H1 (cell line): ENCODE measurements at regions not wholly inside any gene's neighbourhood (a gene's known extent, or its start where the extent isn't known, plus 50 kb on each side); places are given as distances from the start of the nearest gene placed in this dataset.

ENCODE experiments used
- CTCF ChIA-PET: fragments of 300-600 bp; sonication (Branson Sonifier 250); formaldehyde crosslinking; loops from one replicate; lab custom pipeline; 2021; ENCODE audit not compliant: partially characterized antibody; lab: Charles Lee
- POLR2A ChIA-PET: fragments of 300-600 bp; sonication (Branson Sonifier 250); formaldehyde crosslinking; loops from one replicate; lab custom pipeline; 2021; ENCODE audit warnings: inconsistent platforms; ENCODE audit not compliant: partially characterized antibody; lab: Charles Lee
- DNase-seq, 2 experiments: peaks; one replicate each; pipeline versions ENCODE4 v3.0.0 to v3.0.0-alpha.2; 2010 to 2022; ENCODE audit warnings: low spot score in 2 of 2, low read depth in 1 of 2, mixed read lengths in 1 of 2
- FAIRE-seq: peaks from 2 replicates; lab custom pipeline; 2011; peaks lifted over from hg19 to GRCh38; lab: Jason Lieb, UNC
- H2AFZ ChIP-seq: 2 replicates; pipeline ENCODE4 v1.8.1; 2012; ENCODE audit warnings: low read length, inconsistent platforms
- H2AK5ac ChIP-seq: 2 replicates; pipeline ENCODE4 v1.6.1; 2013; ENCODE audit warnings: low read depth, low read length
- H2BK120ac ChIP-seq: replicated peaks from 2 replicates; pipeline ENCODE3; 2013; ENCODE audit warnings: low read depth, low read length, inconsistent platforms
- H2BK12ac ChIP-seq: 2 replicates; pipeline ENCODE4 v1.6.1; 2013; ENCODE audit warnings: low read depth, low read length
- H2BK15ac ChIP-seq: 2 replicates; pipeline ENCODE4 v1.6.1; 2013; ENCODE audit warnings: low read length
- H2BK20ac ChIP-seq: 2 replicates; pipeline ENCODE4 v1.6.1; 2013; ENCODE audit warnings: low read length
- H2BK5ac ChIP-seq: 2 replicates; pipeline ENCODE4 v1.6.1; 2013; ENCODE audit warnings: low read depth, low read length
- H3K14ac ChIP-seq: 2 replicates; pipeline ENCODE4 v1.6.1; 2013; ENCODE audit warnings: inconsistent platforms; ENCODE audit not compliant: insufficient read length
- H3K18ac ChIP-seq: 2 replicates; pipeline ENCODE4 v1.6.1; 2013; ENCODE audit warnings: low read length; ENCODE audit errors: extremely low read depth
- H3K23ac ChIP-seq: 2 replicates; pipeline ENCODE4 v1.6.1; 2013; ENCODE audit warnings: inconsistent platforms; ENCODE audit not compliant: insufficient read length
- H3K23me2 ChIP-seq: 2 replicates; pipeline ENCODE4 v1.6.1; 2013; ENCODE audit warnings: low read depth, low read length
- H3K27ac ChIP-seq: 2 replicates; pipeline ENCODE4 v1.6.1; 2011; ENCODE audit warnings: low read depth, low read length, inconsistent platforms
- H3K27me3 ChIP-seq, 4 experiments: replicated peaks in 1 of 4; 1 replicate in 1 of 4; 2 replicates in 3 of 4; pipeline versions ENCODE4 v1.6.1 to v1.8.1; 2011 to 2013; ENCODE audit warnings: low read length in 3 of 4, mild to moderate bottlenecking in 3 of 4, inconsistent platforms in 2 of 4, mixed read lengths in 2 of 4, moderate library complexity in 1 of 4; ENCODE audit not compliant: control insufficient read depth in 3 of 4, insufficient read depth in 3 of 4; ENCODE audit errors: extremely low read depth in 1 of 4
- H3K36me3 ChIP-seq, 4 experiments: 2 replicates each; pipeline versions ENCODE4 v1.6.1 to v1.8.1; 2011 to 2013; ENCODE audit warnings: mild to moderate bottlenecking in 4 of 4, low read length in 3 of 4, moderate library complexity in 2 of 4, control low read depth in 1 of 4, inconsistent platforms in 1 of 4; ENCODE audit not compliant: insufficient read depth in 4 of 4, control insufficient read depth in 2 of 4
- H3K4ac ChIP-seq: replicated peaks from 2 replicates; pipeline ENCODE3; 2013; ENCODE audit warnings: low read length, low read depth, mixed read lengths, inconsistent platforms; ENCODE audit not compliant: insufficient read length
- H3K4me1 ChIP-seq, 4 experiments: replicated peaks in 1 of 4; 1 replicate in 1 of 4; 2 replicates in 3 of 4; pipeline versions ENCODE4 v1.6.1 to v1.8.1; 2011 to 2013; ENCODE audit warnings: low read length in 3 of 4, inconsistent platforms in 2 of 4, mixed read lengths in 1 of 4; ENCODE audit not compliant: insufficient read depth in 4 of 4, control insufficient read depth in 3 of 4
- H3K4me2 ChIP-seq, 2 experiments: 2 replicates each; pipeline versions ENCODE4 v1.6.1 to v1.8.1; 2011 to 2013; ENCODE audit warnings: low read depth in 2 of 2, low read length in 2 of 2, control low read depth in 1 of 2, inconsistent platforms in 1 of 2, mild to moderate bottlenecking in 1 of 2; ENCODE audit not compliant: insufficient read depth in 1 of 2
- H3K4me3 ChIP-seq, 4 experiments: fragments of 200-600, 300-600 bp in 1 of 4; sonication (generic), shearing (Covaris generic), sonication (Bioruptor Twin) in 1 of 4; 2 replicates each; pipeline versions ENCODE4 v1.5.1 to v1.8.1; 2011 to 2016; ENCODE audit warnings: low read length in 4 of 4, low read depth in 3 of 4, control low read depth in 2 of 4, inconsistent platforms in 2 of 4, mild to moderate bottlenecking in 2 of 4, mixed read lengths in 1 of 4, moderate library complexity in 1 of 4; ENCODE audit not compliant: insufficient read depth in 2 of 4; ENCODE audit errors: extremely low read depth in 1 of 4
- H3K56ac ChIP-seq: replicated peaks from 2 replicates; pipeline ENCODE3; 2013; ENCODE audit warnings: low read depth, mild to moderate bottlenecking, mixed read lengths, low read length, inconsistent platforms; ENCODE audit not compliant: insufficient read length
- H3K79me1 ChIP-seq: 2 replicates; pipeline ENCODE4 v1.6.1; 2013; ENCODE audit warnings: low read depth, low read length, control low read depth
- H3K79me2 ChIP-seq, 2 experiments: 2 replicates each; pipeline versions ENCODE4 v1.6.1 to v1.8.1; 2012 to 2013; ENCODE audit warnings: low read length in 2 of 2, mild to moderate bottlenecking in 2 of 2, inconsistent platforms in 1 of 2; ENCODE audit not compliant: insufficient read depth in 2 of 2, control insufficient read depth in 1 of 2
- H3K9ac ChIP-seq, 4 experiments: replicated peaks in 1 of 4; 1 replicate in 1 of 4; 2 replicates in 3 of 4; pipeline versions ENCODE4 v1.6.1 to v1.8.1; 2011 to 2013; ENCODE audit warnings: low read depth in 3 of 4, low read length in 3 of 4, control low read depth in 2 of 4, mild to moderate bottlenecking in 2 of 4, moderate library complexity in 2 of 4, inconsistent platforms in 1 of 4; ENCODE audit errors: extremely low read depth in 1 of 4
- H3K9me3 ChIP-seq, 2 experiments: 2 replicates each; pipeline versions ENCODE4 v1.6.1 to v1.8.1; 2012 to 2013; ENCODE audit warnings: mild to moderate bottlenecking in 2 of 2, moderate library complexity in 2 of 2, control low read depth in 1 of 2, inconsistent platforms in 1 of 2, low read depth in 1 of 2, low read length in 1 of 2, mixed read lengths in 1 of 2; ENCODE audit not compliant: insufficient read depth in 2 of 2
- H4K20me1 ChIP-seq, 2 experiments: replicated peaks in 1 of 2; 2 replicates each; pipeline versions ENCODE3 to v1.8.1; 2011 to 2013; ENCODE audit warnings: inconsistent platforms in 2 of 2, low read length in 2 of 2, mild to moderate bottlenecking in 1 of 2; ENCODE audit not compliant: insufficient read depth in 2 of 2, control insufficient read depth in 1 of 2
- H4K5ac ChIP-seq: 2 replicates; pipeline ENCODE4 v1.6.1; 2013; ENCODE audit warnings: low read length, low read depth, mixed read lengths, inconsistent platforms; ENCODE audit not compliant: insufficient read length
- H4K8ac ChIP-seq: 2 replicates; pipeline ENCODE4 v1.8.0; 2013; ENCODE audit warnings: mild to moderate bottlenecking, moderate library complexity, low read length, inconsistent platforms; ENCODE audit not compliant: insufficient read depth; ENCODE audit errors: extremely low read depth
- H4K91ac ChIP-seq: replicated peaks from 2 replicates; pipeline ENCODE3; 2013; ENCODE audit warnings: low read length, mixed read lengths, inconsistent platforms; ENCODE audit not compliant: insufficient read length
- CHD7 ChIP-seq: fragments of 300-600 bp; sonication (generic); IDR thresholded peaks from 2 replicates; pipeline ENCODE4 v1.7.1; 2012; ENCODE audit warnings: low read length, moderate library complexity, mild to moderate bottlenecking, inconsistent platforms; ENCODE audit not compliant: insufficient replicate concordance
- whole genome bisulfite sequencing, 2 experiments: shearing (Covaris generic) in 1 of 2; methylation state at CpG; one replicate each; pipeline versions ENCODE4 v1.1.6 to v1.1.7; 2013 to 2015; ENCODE audit warnings: low lambda C conversion rate in 2 of 2, mixed read lengths in 2 of 2, inconsistent platforms in 1 of 2, low coverage in 1 of 2, missing lambda C conversion rate in 1 of 2; ENCODE audit not compliant: insufficient replicate concordance in 2 of 2, insufficient coverage in 1 of 2, insufficient read length in 1 of 2; ENCODE audit errors: extremely low coverage in 1 of 2, missing lambda C conversion rate in 1 of 2; 5-methylcytosine and 5-hydroxymethylcytosine counted together

GRCh38 chr4:127445471-127445870, 187.3 kb upstream of the INTU start:
- no peak for FAIRE-seq
- H3K23ac ChIP-seq, result no peak overlapping the region
- H2AFZ ChIP-seq, result peak overlapping the region; percentile 69
- TF ChIP-seq CHD7, result no peak

More at GRCh38 chr4:127445471-127445870, 187.3 kb upstream of the INTU start:
- Histone ChIP-seq H3K4me1 (no peaks in the 10 kb centered on the region; a peak in 1 of 7 replicates), H3K18ac (no peak overlapping the region), H2BK12ac (no peak overlapping the region), H3K23me2 (no peaks in the 10 kb centered on the region), H4K8ac (no peak overlapping the region), H3K79me2 (no peaks in the 10 kb centered on the region), H3K14ac (no peak overlapping the region), H3K4me3 (no peak overlapping the region), H2BK20ac (no peak overlapping the region), H3K27me3 (no peaks in the 10 kb centered on the region), H2BK120ac (no peak overlapping the region), H3K9ac (no peak overlapping the region), H2BK5ac (no peak overlapping the region; the same call in 1 of the 2 replicates), H4K91ac (no peak overlapping the region), H3K4me2 (no peak overlapping the region), H2BK15ac (no peak overlapping the region), H3K4ac (no peak overlapping the region), H3K79me1 (no peaks in the 10 kb centered on the region), H3K27ac (no peak overlapping the region), H4K5ac (no peak overlapping the region), H4K20me1 (no peaks in the 10 kb centered on the region), H3K56ac (no peak overlapping the region), H3K9me3 (0 out of 4 replicates have a peak, but pooled peaks cover 0 to 4% of the 10 kb centered on the region in 2 experiments), H2AK5ac (no peak overlapping the region), H3K36me3 (no peaks in the 10 kb centered on the region)
- POLR2A ChIA-PET, result no interaction called here
- 88% methylated on average over 3 of the region's 3 CpGs; no CpG with 5 or more reads in 1 of the 2 experiments for WGBS, 2 experiments
- CTCF ChIA-PET, result no interaction called here
- DNase-seq, result no peak
